ENCODE measurements at regions not wholly inside any gene's neighbourhood (a gene's known extent, or its start where the extent isn't known, plus 50 kb on each side); places are given as distances from the start of the nearest gene placed in this dataset.

DNA sequence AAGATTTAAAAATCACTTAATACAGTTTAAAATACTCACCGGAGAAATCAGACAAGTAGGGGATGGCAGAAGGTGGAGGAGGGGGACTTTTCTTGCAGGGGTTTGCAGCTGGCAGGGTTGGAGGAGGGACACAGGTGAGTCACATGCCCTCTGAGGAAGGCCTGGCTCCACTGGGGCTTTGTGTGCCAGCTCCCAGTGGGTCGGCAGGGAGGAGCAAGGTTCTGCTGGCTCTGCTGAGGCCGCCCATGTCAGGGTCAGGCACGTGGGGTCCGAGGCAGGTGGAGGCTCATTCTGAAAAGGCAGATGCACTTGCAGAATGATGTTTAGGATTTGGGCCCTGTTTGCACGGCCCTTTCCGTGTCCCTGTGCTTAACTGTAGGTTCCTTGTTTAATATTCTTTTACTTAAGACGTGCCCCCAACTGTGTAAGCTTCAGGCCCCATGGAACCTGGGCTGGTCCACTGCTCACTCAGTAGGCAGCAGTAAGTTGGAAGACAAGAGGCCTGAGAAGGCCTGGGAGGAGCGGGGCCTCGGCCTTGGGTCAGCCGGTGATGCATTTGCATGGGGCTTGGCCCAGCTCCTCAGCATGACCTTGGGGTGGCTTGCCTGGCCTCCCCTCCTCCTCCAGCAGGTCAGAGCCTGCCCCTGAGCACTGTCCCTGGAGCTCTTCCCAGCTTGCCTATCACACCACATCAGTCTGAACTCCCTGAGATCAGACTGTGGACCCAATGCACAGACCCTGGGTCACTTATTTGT lies 141.0 kb downstream of the GLI2 start:
- no peak overlapping the region for H3K9ac ChIP-seq
- H2AFZ ChIP-seq (ENCODE audit: low read depth): no peak overlapping the region
- H3K27ac ChIP-seq: no peak overlapping the region
- no peak overlapping the region for H3K4me2 ChIP-seq
- H3K27me3 ChIP-seq (ENCODE audit: insufficient read depth, low read depth): no peaks in the 10 kb centered on the region
- H3K79me2 ChIP-seq (ENCODE audit: insufficient read depth, low read depth): no peaks in the 10 kb centered on the region
- H4K20me1 ChIP-seq (ENCODE audit: insufficient read depth): no peaks in the 10 kb centered on the region
- TF ChIP-seq, protein P1, sequence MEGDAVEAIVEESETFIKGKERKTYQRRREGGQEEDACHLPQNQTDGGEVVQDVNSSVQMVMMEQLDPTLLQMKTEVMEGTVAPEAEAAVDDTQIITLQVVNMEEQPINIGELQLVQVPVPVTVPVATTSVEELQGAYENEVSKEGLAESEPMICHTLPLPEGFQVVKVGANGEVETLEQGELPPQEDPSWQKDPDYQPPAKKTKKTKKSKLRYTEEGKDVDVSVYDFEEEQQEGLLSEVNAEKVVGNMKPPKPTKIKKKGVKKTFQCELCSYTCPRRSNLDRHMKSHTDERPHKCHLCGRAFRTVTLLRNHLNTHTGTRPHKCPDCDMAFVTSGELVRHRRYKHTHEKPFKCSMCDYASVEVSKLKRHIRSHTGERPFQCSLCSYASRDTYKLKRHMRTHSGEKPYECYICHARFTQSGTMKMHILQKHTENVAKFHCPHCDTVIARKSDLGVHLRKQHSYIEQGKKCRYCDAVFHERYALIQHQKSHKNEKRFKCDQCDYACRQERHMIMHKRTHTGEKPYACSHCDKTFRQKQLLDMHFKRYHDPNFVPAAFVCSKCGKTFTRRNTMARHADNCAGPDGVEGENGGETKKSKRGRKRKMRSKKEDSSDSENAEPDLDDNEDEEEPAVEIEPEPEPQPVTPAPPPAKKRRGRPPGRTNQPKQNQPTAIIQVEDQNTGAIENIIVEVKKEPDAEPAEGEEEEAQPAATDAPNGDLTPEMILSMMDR (conservative IDR thresholded peaks at IDR 0.05; ENCODE audit: low read depth, low read length): no peak
- no peak overlapping the region for H3K4me3 ChIP-seq (IDR thresholded peaks at IDR 0.05; ENCODE audit: insufficient read depth, low read depth, low read length)
- H3K4me1 ChIP-seq (ENCODE audit: low read depth, poor library complexity, severe bottlenecking): peaks cover 13% of the 10 kb centered on the region
- no peaks in the 10 kb centered on the region for H3K36me3 ChIP-seq (ENCODE audit: insufficient read depth)

DNA sequence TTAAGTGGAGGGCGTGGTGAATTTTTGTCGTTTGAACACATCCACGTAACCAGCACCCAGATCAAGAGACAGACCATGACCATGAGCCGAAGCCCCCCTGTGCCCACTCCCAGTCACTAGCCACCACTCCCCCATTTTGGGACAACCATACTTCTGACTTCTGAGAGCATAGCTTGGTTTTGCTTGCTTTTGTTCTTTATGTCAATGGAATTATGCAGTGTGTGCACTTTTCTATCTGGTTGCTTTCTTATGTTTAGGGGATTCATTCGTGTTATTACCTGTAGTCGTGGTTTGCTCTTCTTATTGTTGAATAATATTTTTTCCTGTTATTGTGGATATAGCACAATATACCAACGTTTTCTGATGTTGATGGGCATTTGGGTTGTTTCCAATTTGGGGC lies 141.7 kb downstream of the GLI2 start:
- H3K4me3 ChIP-seq (IDR thresholded peaks at IDR 0.05; ENCODE audit: insufficient read depth, low read depth, low read length): no peak overlapping the region
- no peaks in the 10 kb centered on the region for H4K20me1 ChIP-seq (ENCODE audit: insufficient read depth)
- no peaks in the 10 kb centered on the region for H3K36me3 ChIP-seq (ENCODE audit: insufficient read depth)
- no peak overlapping the region for H2AFZ ChIP-seq (ENCODE audit: low read depth)
- peaks cover 13% of the 10 kb centered on the region for H3K4me1 ChIP-seq (ENCODE audit: low read depth, poor library complexity, severe bottlenecking)
- no peaks in the 10 kb centered on the region for H3K27me3 ChIP-seq (ENCODE audit: insufficient read depth, low read depth)
- no peaks in the 10 kb centered on the region for H3K79me2 ChIP-seq (ENCODE audit: insufficient read depth, low read depth)
- H3K9ac ChIP-seq: no peak overlapping the region
- no peak overlapping the region for H3K4me2 ChIP-seq
- H3K27ac ChIP-seq: no peak overlapping the region
- TF ChIP-seq, protein P1 (conservative IDR thresholded peaks at IDR 0.05; ENCODE audit: low read depth, low read length): no peak

DNA sequence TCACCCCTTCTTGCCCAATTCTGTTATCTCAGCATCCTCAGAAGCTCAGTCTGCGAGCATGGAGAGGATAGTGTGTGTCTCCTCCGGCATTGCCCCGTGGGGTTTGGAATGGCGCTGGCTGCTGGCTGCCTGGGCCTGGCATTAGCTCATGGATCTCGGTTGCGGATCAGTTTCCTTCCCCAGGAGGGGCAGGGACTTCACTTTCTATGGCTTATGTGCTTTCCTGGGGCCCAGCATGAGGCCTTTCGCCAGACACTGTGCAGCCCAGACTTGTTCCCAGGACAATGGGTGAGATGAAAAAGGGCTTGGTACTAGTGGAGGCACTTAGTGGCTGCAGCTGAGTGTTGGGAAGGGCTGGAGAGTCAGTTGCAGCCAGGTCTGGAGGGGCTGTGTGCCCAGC lies 143.3 kb downstream of the GLI2 start:
- H3K36me3 ChIP-seq (ENCODE audit: insufficient read depth): no peaks in the 10 kb centered on the region
- peaks cover 13% of the 10 kb centered on the region for H3K4me1 ChIP-seq (ENCODE audit: low read depth, poor library complexity, severe bottlenecking)
- H3K79me2 ChIP-seq (ENCODE audit: insufficient read depth, low read depth): no peaks in the 10 kb centered on the region
- H3K4me2 ChIP-seq: no peak overlapping the region
- no peak overlapping the region for H3K9ac ChIP-seq
- H3K27ac ChIP-seq: no peak overlapping the region
- H3K27me3 ChIP-seq (ENCODE audit: insufficient read depth, low read depth): no peaks in the 10 kb centered on the region
- H4K20me1 ChIP-seq (ENCODE audit: insufficient read depth): no peaks in the 10 kb centered on the region
- H3K4me3 ChIP-seq (IDR thresholded peaks at IDR 0.05; ENCODE audit: insufficient read depth, low read depth, low read length): no peak overlapping the region
- TF ChIP-seq, protein P1 (conservative IDR thresholded peaks at IDR 0.05; ENCODE audit: low read depth, low read length): no peak
- no peak overlapping the region for H2AFZ ChIP-seq (ENCODE audit: low read depth)

- TF ChIP-seq, protein P1 (conservative IDR thresholded peaks at IDR 0.05; ENCODE audit: low read depth, low read length): no peak
- H2AFZ ChIP-seq (ENCODE audit: low read depth): no peak overlapping the region
- H3K27ac ChIP-seq: no peak overlapping the region
- H4K20me1 ChIP-seq (ENCODE audit: insufficient read depth): no peaks in the 10 kb centered on the region
- no peak overlapping the region; the same call in 1 of the 2 replicates for H3K4me2 ChIP-seq
- no peaks in the 10 kb centered on the region for H3K79me2 ChIP-seq (ENCODE audit: insufficient read depth, low read depth)
- H3K4me1 ChIP-seq (ENCODE audit: low read depth, poor library complexity, severe bottlenecking): peaks cover 13% of the 10 kb centered on the region
- no peak overlapping the region for H3K4me3 ChIP-seq (IDR thresholded peaks at IDR 0.05; ENCODE audit: insufficient read depth, low read depth, low read length)
- H3K36me3 ChIP-seq (ENCODE audit: insufficient read depth): no peaks in the 10 kb centered on the region
- no peaks in the 10 kb centered on the region for H3K27me3 ChIP-seq (ENCODE audit: insufficient read depth, low read depth)
- H3K9ac ChIP-seq: no peak overlapping the region
Observed at GRCh38 chr2:120879431-120880295, 144.0 kb downstream of the GLI2 start.

All from KMS-11 (cell line).